ENCODE measurements at regions not wholly inside any gene's neighbourhood (a gene's known extent, or its start where the extent isn't known, plus 50 kb on each side); places are given as distances from the start of the nearest gene placed in this dataset.
"Not testable (repeated sequence)": the region's sequence is repeated elsewhere in the genome, so short reads cannot be mapped to it uniquely, and the experiment has no call there.

- FAIRE-seq = no peak
These were observed 819.7 kb downstream of the TMEM121 start for GRCh38 chr14:106346084-106346483.

GRCh38 chr14:106346534-106347290 lies 820.3 kb downstream of the TMEM121 start:
- no peak for FAIRE-seq

- FAIRE-seq = no peak
These were observed 821.0 kb downstream of the TMEM121 start for GRCh38 chr14:106347291-106347778.

- FAIRE-seq = no peak
These were observed 821.7 kb downstream of the TMEM121 start for GRCh38 chr14:106347890-106348755.

GRCh38 chr14:106348873-106349540 lies 822.6 kb downstream of the TMEM121 start:
- FAIRE-seq = not testable (repeated sequence)

GRCh38 chr14:106349678-106350457 lies 823.5 kb downstream of the TMEM121 start:
- not testable (repeated sequence) for FAIRE-seq

GRCh38 chr14:106355007-106355791 lies 828.8 kb downstream of the TMEM121 start:
- not testable (repeated sequence) for FAIRE-seq

- not testable (repeated sequence) for FAIRE-seq
These were observed 829.7 kb downstream of the TMEM121 start for GRCh38 chr14:106355881-106356642.

GRCh38 chr14:106356643-106356930 lies 830.2 kb downstream of the TMEM121 start:
- FAIRE-seq = not testable (repeated sequence)

GRCh38 chr14:106359157-106359887 lies 832.9 kb downstream of the TMEM121 start:
- not testable (repeated sequence) for FAIRE-seq

GRCh38 chr14:106365371-106365770 lies 839.0 kb downstream of the TMEM121 start:
- not testable (repeated sequence) for FAIRE-seq

GRCh38 chr14:106365894-106366293 lies 839.5 kb downstream of the TMEM121 start:
- not testable (repeated sequence) for FAIRE-seq

- FAIRE-seq = not testable (repeated sequence)
These were observed 840.6 kb downstream of the TMEM121 start for GRCh38 chr14:106366971-106367370.

- not testable (repeated sequence) for FAIRE-seq
These were observed 843.1 kb downstream of the TMEM121 start for GRCh38 chr14:106369456-106369855.

- no peak for FAIRE-seq
These were observed 846.7 kb downstream of the TMEM121 start for GRCh38 chr14:106372870-106373652.

GRCh38 chr14:106373653-106374110 lies 847.3 kb downstream of the TMEM121 start:
- not testable (repeated sequence) for FAIRE-seq

- no peak for FAIRE-seq
These were observed 851.0 kb downstream of the TMEM121 start for GRCh38 chr14:106377432-106377831.

GRCh38 chr14:106378191-106378590 lies 851.8 kb downstream of the TMEM121 start:
- no peak for FAIRE-seq

- FAIRE-seq = no peak
These were observed 854.4 kb downstream of the TMEM121 start for GRCh38 chr14:106380740-106381139.
